ENCODE measurements at regions not wholly inside any gene's neighbourhood (a gene's known extent, or its start where the extent isn't known, plus 50 kb on each side); places are given as distances from the start of the nearest gene placed in this dataset.
A peak's percentile ranks its signal among the peaks of the same experiment; 100 is the strongest.
"Not testable (repeated sequence)": the region's sequence is repeated elsewhere in the genome, so short reads cannot be mapped to it uniquely, and the experiment has no call there.

GRCh38 chr1:99062192-99062591 is 57.5 kb upstream of the PLPPR5 start:
- DNase-seq = no peak

DNA sequence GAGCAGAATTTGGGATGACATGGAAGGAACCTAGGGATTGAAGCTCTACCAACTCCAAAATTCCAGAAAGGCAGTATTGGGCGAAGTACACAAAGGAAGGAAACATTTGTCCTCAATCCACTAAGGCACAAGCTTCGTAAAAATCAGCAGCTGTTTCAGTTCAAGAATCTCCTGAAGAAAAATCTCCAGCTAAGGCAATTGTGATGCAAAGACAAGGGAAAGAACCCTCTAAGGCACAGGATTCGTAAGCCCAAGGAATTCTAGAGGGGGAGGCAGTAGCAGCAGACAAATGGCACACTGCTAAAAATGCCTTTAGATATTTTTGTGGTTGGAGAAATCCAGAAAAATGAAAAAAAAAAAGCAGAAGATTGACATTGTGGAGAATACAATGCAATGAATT is 64.5 kb upstream of the PLPPR5 start:
- no peak for DNase-seq

DNA sequence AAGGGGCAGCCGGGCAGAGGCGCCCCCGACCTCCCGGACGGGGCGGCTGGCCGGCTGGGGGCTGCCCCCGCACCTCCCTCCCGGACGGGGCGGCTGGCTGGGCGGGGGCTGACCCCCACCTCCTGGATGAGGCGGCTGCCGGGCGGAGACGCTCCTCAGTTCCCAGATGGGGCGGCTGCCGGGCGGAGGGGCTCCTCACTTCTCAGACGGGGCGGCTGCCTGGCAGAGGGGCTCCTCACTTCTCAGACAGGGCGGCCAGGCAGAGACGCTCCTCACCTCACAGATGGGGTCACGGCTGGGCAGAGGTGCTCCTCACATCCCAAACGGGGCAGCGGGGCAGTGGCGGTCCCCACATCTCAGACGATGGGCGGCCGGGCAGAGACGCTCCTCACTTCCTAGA is 73.9 kb upstream of the PLPPR5 start:
- DNase-seq = not testable (repeated sequence)

DNA sequence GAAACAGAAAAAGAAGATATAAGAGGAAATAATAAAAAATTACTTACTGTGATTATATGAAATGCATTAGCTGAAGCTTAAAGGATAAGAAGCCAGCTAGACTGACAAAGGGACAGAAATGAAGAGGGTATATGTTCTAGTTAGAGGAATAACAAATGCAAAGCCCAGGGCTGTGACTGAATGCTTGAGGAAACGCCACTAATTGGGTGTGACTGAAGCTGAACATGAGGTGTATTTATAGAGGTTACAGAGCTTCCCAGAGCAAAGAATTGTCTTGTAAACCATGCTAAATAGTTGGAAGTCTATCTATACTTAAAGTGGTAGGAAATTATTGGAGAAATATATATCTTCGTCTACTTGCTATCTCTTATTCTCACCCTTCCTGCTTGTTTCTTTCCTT is 77.7 kb upstream of the PLPPR5 start:
- no peak for DNase-seq

DNA sequence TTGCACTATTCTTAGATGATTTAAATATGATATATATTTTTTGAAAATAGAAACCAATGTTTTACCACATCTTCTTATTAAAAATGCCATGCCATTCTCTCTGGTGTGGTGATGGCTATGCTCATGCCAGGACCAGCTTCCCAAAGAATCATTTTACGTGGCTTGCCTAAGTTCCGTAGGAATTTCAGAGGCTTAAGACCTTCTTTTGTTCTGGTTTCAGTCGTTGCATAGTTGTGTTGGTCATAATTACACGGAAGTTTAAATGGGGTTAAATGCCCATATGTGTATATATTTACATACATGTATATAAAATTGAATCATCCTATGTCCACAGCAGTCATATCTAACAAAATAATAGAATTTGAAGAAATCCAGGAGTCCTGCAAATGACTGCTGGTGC is 78.7 kb upstream of the PLPPR5 start:
- DNase-seq = no peak

- DNase-seq = no peak
Measured at GRCh38 chr1:99084562-99084961, 79.9 kb upstream of the PLPPR5 start.

- no peak for DNase-seq
Measured at GRCh38 chr1:99086057-99086456, 81.4 kb upstream of the PLPPR5 start.

- DNase-seq = no peak
Measured at GRCh38 chr1:99098589-99098988, 93.9 kb upstream of the PLPPR5 start.

GRCh38 chr1:99106274-99106673 is 101.6 kb upstream of the PLPPR5 start:
- DNase-seq = no peak

- no peak for DNase-seq
Measured at GRCh38 chr1:99107680-99108079, 103.0 kb upstream of the PLPPR5 start.

DNA sequence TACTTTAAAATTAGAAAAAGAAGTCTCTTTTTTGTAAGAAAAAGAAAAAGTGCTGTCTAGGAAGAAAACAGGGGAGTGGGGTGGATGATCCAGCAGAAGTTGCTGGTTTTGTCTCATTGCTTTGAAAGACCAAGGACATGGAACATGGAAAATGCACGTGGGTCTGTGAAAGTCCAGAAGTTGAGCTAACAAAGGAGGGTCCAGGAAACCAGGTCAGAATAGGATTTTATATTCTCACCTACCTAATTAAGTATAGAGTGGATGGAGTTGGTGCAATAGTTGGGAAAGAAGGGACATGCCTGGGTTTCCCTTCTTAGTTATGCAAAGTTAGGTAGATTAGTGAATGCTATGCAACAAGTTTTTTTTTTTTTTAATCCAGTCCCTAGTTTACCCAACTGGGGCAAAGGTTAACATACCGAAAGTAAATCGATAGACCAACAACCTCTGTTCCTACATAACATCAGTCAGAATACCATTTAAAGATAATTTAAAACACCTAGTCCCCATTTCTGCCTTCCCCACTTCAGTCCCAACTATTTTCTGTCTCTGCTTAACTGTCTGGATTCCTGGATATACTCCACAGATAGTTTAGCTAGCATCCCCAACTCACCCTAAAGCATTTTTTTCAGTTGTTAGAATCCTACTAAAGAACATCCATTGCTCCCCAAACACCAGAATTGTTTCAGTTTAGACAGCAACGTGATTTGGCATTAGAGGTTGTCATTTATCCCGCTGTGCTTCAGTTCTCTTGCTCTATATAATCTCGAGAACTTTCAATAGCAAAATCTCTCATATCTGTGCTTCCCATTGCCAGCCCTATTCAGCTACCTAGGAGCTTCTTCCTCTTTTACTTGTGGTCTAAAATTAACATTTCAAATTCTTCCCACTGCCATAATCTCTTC is 105.7 kb upstream of the PLPPR5 start:
- no peak for DNase-seq

DNA sequence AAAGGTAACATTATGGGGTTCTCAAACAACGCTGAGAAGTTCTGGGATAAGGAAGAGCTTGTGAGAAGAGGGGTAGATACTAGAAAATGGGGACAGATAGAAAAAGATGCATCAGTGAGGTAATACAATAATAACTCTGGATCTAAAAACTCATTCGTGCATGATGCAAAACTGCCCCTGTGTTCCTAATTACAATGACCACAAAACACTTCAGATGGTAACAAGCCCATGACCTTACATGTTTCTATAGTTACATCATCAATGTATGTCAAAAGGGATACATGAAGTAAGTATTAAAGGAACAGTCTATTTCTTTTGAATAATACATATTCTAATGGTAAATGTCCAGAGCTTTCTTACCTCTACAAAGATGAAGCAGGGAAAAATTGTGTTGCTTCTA is 110.6 kb upstream of the PLPPR5 start:
- DNase-seq = no peak

DNA sequence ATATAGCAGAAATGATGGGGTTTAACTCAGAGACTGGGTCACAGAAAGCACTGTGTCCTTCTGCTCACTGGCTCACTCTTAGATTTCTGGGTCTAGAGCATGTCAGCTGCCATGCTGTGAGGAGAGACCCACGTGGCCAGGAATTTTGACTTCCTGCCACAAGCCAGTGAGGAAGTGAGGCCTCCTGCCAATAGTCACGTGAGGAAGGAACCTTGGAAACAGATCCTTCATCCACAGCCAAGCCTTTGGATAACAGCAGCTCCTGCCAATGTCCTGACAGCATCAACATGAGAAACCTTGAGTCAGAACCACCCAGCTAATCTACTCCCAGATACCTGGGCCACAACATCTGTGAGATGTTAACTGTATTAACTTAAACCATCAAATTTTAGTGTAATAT is 114.5 kb upstream of the PLPPR5 start:
- DNase-seq = no peak

- DNase-seq = no peak
Measured at GRCh38 chr1:99122039-99122438, 117.4 kb upstream of the PLPPR5 start.

GRCh38 chr1:99123936-99124335 is 119.3 kb upstream of the PLPPR5 start:
- no peak for DNase-seq

GRCh38 chr1:99131546-99131945 is 126.9 kb upstream of the PLPPR5 start:
- DNase-seq = no peak

DNA sequence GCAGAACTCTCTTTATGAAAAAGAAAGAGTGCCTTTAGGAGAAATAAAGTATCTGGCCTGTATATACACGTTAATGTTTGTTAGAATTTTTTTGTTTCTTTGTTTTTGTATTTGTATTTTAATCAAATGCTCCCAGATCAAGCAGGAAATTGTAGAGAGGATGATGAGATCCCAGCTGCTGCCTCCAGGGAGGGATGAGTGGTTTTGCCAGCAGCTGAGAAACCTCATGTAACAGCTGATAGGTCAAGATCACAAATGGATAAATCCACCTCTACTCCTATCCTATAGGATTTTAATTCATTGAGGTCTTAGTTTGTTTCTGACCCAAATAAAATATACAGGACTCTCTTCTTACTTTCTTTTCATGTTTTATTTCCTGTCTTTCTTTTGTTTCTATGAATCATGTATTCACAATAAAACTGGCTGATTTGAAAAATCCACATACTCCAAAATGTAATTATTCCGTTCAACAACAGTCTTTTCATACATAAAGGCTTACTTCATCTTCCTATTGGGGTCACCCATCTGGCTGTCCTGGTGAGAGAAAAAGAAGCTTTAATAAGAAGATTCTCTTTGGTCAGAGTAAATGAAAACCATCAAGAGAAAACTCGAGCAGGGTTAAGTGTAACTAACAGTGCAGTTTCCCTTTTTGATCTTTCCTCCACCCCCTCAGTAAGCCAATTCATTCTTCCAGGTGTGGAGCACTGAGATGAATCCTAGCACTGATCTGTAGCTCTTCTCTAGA is 129.3 kb upstream of the PLPPR5 start:
- DNase-seq = peak; percentile 11

- DNase-seq = no peak
Measured at GRCh38 chr1:99137554-99138206, 126.6 kb upstream of the PLPPR4 start.

DNA sequence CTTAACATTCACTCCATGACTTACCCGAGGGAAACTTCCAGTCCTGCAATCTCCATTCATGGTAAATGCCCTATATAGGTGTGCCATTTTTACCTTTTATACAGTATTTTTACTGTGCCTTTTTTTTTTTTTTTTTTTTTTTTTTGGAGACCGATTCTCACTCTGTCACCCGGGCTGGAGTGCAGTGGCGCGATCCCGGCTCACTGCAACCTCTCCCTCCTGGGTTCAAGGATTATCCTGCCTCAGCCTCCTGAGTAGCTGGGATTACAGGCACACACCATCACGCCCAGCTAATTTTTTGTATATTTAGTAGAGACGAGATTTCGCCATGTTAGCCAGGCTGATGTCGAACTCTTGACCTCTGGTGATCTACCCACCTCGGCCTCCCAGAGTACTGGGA is 124.4 kb upstream of the PLPPR4 start:
- DNase-seq = no peak

GRCh38 chr1:99146129-99146848 is 118.0 kb upstream of the PLPPR4 start:
- no peak for DNase-seq

GRCh38 chr1:99149952-99150351 is 114.3 kb upstream of the PLPPR4 start:
- DNase-seq = no peak

GRCh38 chr1:99152132-99152531 is 112.2 kb upstream of the PLPPR4 start:
- no peak for DNase-seq

DNA sequence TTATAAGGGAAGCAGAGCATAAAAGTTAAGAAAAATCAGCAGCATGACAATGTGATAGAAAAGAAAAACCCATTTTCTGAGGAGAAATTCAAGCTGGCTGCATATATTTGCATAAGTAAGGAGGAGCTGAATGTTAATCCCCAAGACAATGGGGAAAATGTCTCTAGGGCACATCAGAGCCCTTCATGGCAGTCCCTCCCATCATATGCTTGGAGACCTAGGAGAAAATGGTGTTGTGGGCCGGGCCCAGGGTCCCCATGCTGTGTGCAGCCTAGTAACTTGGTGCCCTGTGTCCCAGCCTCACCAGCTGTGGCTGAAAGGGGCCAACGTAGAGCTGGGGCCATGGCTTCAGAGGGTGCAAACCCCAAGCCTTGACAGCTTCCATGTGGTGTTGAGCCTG is 100.6 kb upstream of the PLPPR4 start:
- no peak for DNase-seq

Measured in retina (tissue), 1 donor.